H9 (cell line): ENCODE measurements at regions not wholly inside any gene's neighbourhood (a gene's known extent, or its start where the extent isn't known, plus 50 kb on each side); places are given as distances from the start of the nearest gene placed in this dataset.

Source experiments
- DNase-seq: peaks from one replicate; pipeline ENCODE4 v3.0.0-alpha.2; 2017
- H2AFZ ChIP-seq: one replicate; pipeline ENCODE4 v1.6.1; 2013; ENCODE audit warnings: mild to moderate bottlenecking, low read length, control low read depth, moderate library complexity
- H2AK5ac ChIP-seq: 2 replicates; pipeline ENCODE4 v1.6.1; 2013; ENCODE audit warnings: low read length, control low read depth, mixed read lengths; ENCODE audit not compliant: insufficient read length
- H2BK120ac ChIP-seq: one replicate; pipeline ENCODE4 v1.6.1; 2013; ENCODE audit warnings: low read depth, mild to moderate bottlenecking, low read length, control low read depth, inconsistent platforms; ENCODE audit not compliant: poor library complexity, severe bottlenecking
- H2BK12ac ChIP-seq: 2 replicates; pipeline ENCODE4 v1.6.1; 2013; ENCODE audit warnings: low read length, control low read depth, mixed read lengths, low read depth; ENCODE audit not compliant: insufficient read length
- H2BK15ac ChIP-seq: 2 replicates; pipeline ENCODE4 v1.6.1; 2013; ENCODE audit warnings: low read depth, low read length, control low read depth
- H2BK20ac ChIP-seq: one replicate; pipeline ENCODE4 v1.6.1; 2013; ENCODE audit warnings: low read depth, mild to moderate bottlenecking, low read length, control low read depth, inconsistent platforms; ENCODE audit not compliant: poor library complexity, severe bottlenecking
- H2BK5ac ChIP-seq: 2 replicates; pipeline ENCODE4 v1.6.1; 2013; ENCODE audit warnings: low read length, control low read depth, mixed read lengths; ENCODE audit not compliant: insufficient read length
- H3K14ac ChIP-seq: 2 replicates; pipeline ENCODE4 v1.6.1; 2013; ENCODE audit warnings: low read length, control low read depth; ENCODE audit not compliant: insufficient read depth
- H3K18ac ChIP-seq: 2 replicates; pipeline ENCODE4 v1.6.1; 2013; ENCODE audit warnings: low read depth, mild to moderate bottlenecking, mixed read lengths, low read length, control low read depth; ENCODE audit not compliant: insufficient read length
- H3K23ac ChIP-seq: 2 replicates; pipeline ENCODE4 v1.6.1; 2013; ENCODE audit warnings: low read length, control low read depth, mixed read lengths, low read depth; ENCODE audit not compliant: insufficient read length
- H3K23me2 ChIP-seq: 2 replicates; pipeline ENCODE4 v1.6.1; 2013; ENCODE audit warnings: low read depth, mild to moderate bottlenecking, mixed read lengths, low read length, control low read depth; ENCODE audit not compliant: insufficient read length, poor library complexity, severe bottlenecking
- H3K27ac ChIP-seq: 2 replicates; pipeline ENCODE4 v1.5.1; 2013; ENCODE audit warnings: low read length, control low read depth, mixed read lengths, low read depth; ENCODE audit not compliant: insufficient read length
- H3K27me3 ChIP-seq: 2 replicates; pipeline ENCODE4 v1.6.1; 2013; ENCODE audit warnings: low read length, control low read depth, inconsistent platforms; ENCODE audit not compliant: insufficient read depth
- H3K4ac ChIP-seq: 2 replicates; pipeline ENCODE4 v1.6.1; 2013; ENCODE audit warnings: low read depth, mild to moderate bottlenecking, control low read depth, inconsistent platforms, low read length, moderate library complexity
- H3K4me1 ChIP-seq: 2 replicates; pipeline ENCODE4 v1.6.1; 2013; ENCODE audit warnings: low read length, control low read depth, inconsistent platforms; ENCODE audit not compliant: insufficient read depth
- H3K4me2 ChIP-seq: 2 replicates; pipeline ENCODE4 v1.6.1; 2013; ENCODE audit warnings: low read length, control low read depth, mixed read lengths; ENCODE audit not compliant: insufficient read length, insufficient read depth
- H3K56ac ChIP-seq: 2 replicates; pipeline ENCODE4 v1.6.1; 2013; ENCODE audit warnings: low read depth, mild to moderate bottlenecking, mixed read lengths, low read length, control low read depth; ENCODE audit not compliant: insufficient read length
- H3K79me1 ChIP-seq: 2 replicates; pipeline ENCODE4 v1.6.1; 2013; ENCODE audit warnings: low read depth, mild to moderate bottlenecking, moderate library complexity, low read length, control low read depth, inconsistent platforms; ENCODE audit not compliant: insufficient read depth, poor library complexity, severe bottlenecking
- H3K79me2 ChIP-seq: 2 replicates; pipeline ENCODE4 v1.6.1; 2013; ENCODE audit warnings: low read length, control low read depth, inconsistent platforms; ENCODE audit not compliant: insufficient read depth
- H3K9ac ChIP-seq: 2 replicates; pipeline ENCODE4 v1.6.1; 2013; ENCODE audit warnings: low read length, control low read depth, mixed read lengths; ENCODE audit not compliant: insufficient read length; ENCODE audit errors: extremely low read depth
- H3K9me3 ChIP-seq: one replicate; pipeline ENCODE4 v1.6.1; 2013; ENCODE audit warnings: low read depth, low read length, inconsistent platforms; ENCODE audit not compliant: control insufficient read depth
- H3T11ph ChIP-seq: one replicate; pipeline ENCODE4 v1.6.1; 2013; ENCODE audit warnings: mild to moderate bottlenecking, low read length, control low read depth, inconsistent platforms
- H4K20me1 ChIP-seq: one replicate; pipeline ENCODE4 v1.6.1; 2013; ENCODE audit not compliant: control insufficient read depth, insufficient read length, insufficient read depth
- H4K5ac ChIP-seq: 2 replicates; pipeline ENCODE4 v1.6.1; 2013; ENCODE audit warnings: low read depth, mild to moderate bottlenecking, mixed read lengths, low read length, control low read depth; ENCODE audit not compliant: insufficient read length
- H4K8ac ChIP-seq: replicated peaks from 2 replicates; pipeline ENCODE4 v1.6.1; 2013; ENCODE audit warnings: low read length, control low read depth, mixed read lengths, low read depth; ENCODE audit not compliant: insufficient read length
- H4K91ac ChIP-seq: 2 replicates; pipeline ENCODE4 v1.6.1; 2013; ENCODE audit warnings: low read depth, mild to moderate bottlenecking, moderate library complexity, mixed read lengths, low read length, control low read depth; ENCODE audit not compliant: insufficient read length
- H3K27ac Mint-ChIP-seq, 3 experiments: 2 replicates in 2 of 3; 3 replicates in 1 of 3; pipeline ENCODE4 v1.8.0; 2020 to 2021; ENCODE audit warnings: mixed read lengths in 3 of 3, mild to moderate bottlenecking in 1 of 3, moderate library complexity in 1 of 3
- H3K27me3 Mint-ChIP-seq: 2 replicates; pipeline ENCODE4 v1.8.0; 2021; ENCODE audit warnings: low read depth, mild to moderate bottlenecking, moderate library complexity, mixed read lengths
- H3K36me3 Mint-ChIP-seq, 3 experiments: 2 replicates in 2 of 3; 3 replicates in 1 of 3; pipeline ENCODE4 v1.8.0; 2020 to 2021; ENCODE audit warnings: low read depth in 3 of 3, mixed read lengths in 3 of 3; ENCODE audit not compliant: insufficient read depth in 1 of 3
- H3K4me1 Mint-ChIP-seq, 2 experiments: 2 replicates each; pipeline ENCODE4 v1.8.0; 2020; ENCODE audit warnings: mixed read lengths in 2 of 2
- H3K4me3 Mint-ChIP-seq, 2 experiments: 2 replicates in 1 of 2; 3 replicates in 1 of 2; pipeline ENCODE4 v1.8.0; 2020 to 2021; ENCODE audit warnings: mild to moderate bottlenecking in 2 of 2, mixed read lengths in 2 of 2, moderate library complexity in 1 of 2
- H3K9me3 Mint-ChIP-seq, 2 experiments: 2 replicates in 1 of 2; 3 replicates in 1 of 2; pipeline ENCODE4 v1.8.0; 2020; ENCODE audit warnings: mild to moderate bottlenecking in 2 of 2, mixed read lengths in 2 of 2, moderate library complexity in 1 of 2
- WGBS: extraction: QIAGEN DNeasy Blood & Tissue Kit; methylation state at CpG from one replicate; pipeline ENCODE4 v1.1.7; 2013; ENCODE audit warnings: missing lambda C conversion rate, low lambda C conversion rate, mixed read lengths; ENCODE audit not compliant: insufficient read length; ENCODE audit errors: extremely low coverage; 5-methylcytosine and 5-hydroxymethylcytosine counted together
- TF ChIP-seq, protein P1 (sequence below): fragments of 200-600 bp; sonication (generic); conservative IDR thresholded peaks from 3 replicates; pipeline ENCODE4 v1.8.0; 2021; ENCODE audit warnings: antibody characterized with exemption, mild to moderate bottlenecking

- Histone ChIP-seq H3K4me2 (no peak overlapping the region), H3T11ph (no peak overlapping the region), H3K9me3 (no peaks in the 10 kb centered on the region), H4K20me1 (no peaks in the 10 kb centered on the region), H4K5ac (no peak overlapping the region), H3K4ac (no peak overlapping the region), H3K14ac (no peak overlapping the region), H3K18ac (no peak overlapping the region), H2AFZ (no peak overlapping the region), H2BK20ac (no peak overlapping the region), H3K79me2 (no peaks in the 10 kb centered on the region), H2BK5ac (no peak overlapping the region), H2AK5ac (no peak overlapping the region), H2BK15ac (no peak overlapping the region), H3K23ac (no peak overlapping the region), H3K27me3 (peaks cover 31% of the 10 kb centered on the region), H4K91ac (no peak overlapping the region), H4K8ac (no peak overlapping the region), H3K27ac (no peak overlapping the region), H3K23me2 (peaks cover 12% of the 10 kb centered on the region), H3K9ac (no peak overlapping the region), H3K4me1 (no peaks in the 10 kb centered on the region), H3K79me1 (no peaks in the 10 kb centered on the region), H3K56ac (no peak overlapping the region), H2BK12ac (no peak overlapping the region), H2BK120ac (no peak overlapping the region)
- H3K4me1 Mint-ChIP-seq, result peaks cover 3 to 6% of the 10 kb centered on the region in 2 experiments; a peak in 3 of 4 replicates
- WGBS, result no CpG with 5 or more reads among the region's 2 CpGs
- no peaks in the 10 kb centered on the region for H3K36me3 Mint-ChIP-seq
- TF ChIP-seq, protein P1, sequence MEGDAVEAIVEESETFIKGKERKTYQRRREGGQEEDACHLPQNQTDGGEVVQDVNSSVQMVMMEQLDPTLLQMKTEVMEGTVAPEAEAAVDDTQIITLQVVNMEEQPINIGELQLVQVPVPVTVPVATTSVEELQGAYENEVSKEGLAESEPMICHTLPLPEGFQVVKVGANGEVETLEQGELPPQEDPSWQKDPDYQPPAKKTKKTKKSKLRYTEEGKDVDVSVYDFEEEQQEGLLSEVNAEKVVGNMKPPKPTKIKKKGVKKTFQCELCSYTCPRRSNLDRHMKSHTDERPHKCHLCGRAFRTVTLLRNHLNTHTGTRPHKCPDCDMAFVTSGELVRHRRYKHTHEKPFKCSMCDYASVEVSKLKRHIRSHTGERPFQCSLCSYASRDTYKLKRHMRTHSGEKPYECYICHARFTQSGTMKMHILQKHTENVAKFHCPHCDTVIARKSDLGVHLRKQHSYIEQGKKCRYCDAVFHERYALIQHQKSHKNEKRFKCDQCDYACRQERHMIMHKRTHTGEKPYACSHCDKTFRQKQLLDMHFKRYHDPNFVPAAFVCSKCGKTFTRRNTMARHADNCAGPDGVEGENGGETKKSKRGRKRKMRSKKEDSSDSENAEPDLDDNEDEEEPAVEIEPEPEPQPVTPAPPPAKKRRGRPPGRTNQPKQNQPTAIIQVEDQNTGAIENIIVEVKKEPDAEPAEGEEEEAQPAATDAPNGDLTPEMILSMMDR, result no peak
- H3K27ac Mint-ChIP-seq, result no peak overlapping the region
- no peak for DNase-seq
- peaks cover 84% of the 10 kb centered on the region for H3K27me3 Mint-ChIP-seq
- no peak overlapping the region for H3K4me3 Mint-ChIP-seq
- no peaks in the 10 kb centered on the region for H3K9me3 Mint-ChIP-seq
Measured at GRCh38 chr10:91159254-91159783, 61.1 kb upstream of the PCGF5 start.
